ENCODE measurements at regions not wholly inside any gene's neighbourhood (a gene's known extent, or its start where the extent isn't known, plus 50 kb on each side); places are given as distances from the start of the nearest gene placed in this dataset.
"Not testable (repeated sequence)": the region's sequence is repeated elsewhere in the genome, so short reads cannot be mapped to it uniquely, and the experiment has no call there.

GRCh38 chr4:144384408-144384807 is 243.9 kb upstream of the GYPA start:
- FAIRE-seq: no peak

GRCh38 chr4:144399927-144400326 is 246.0 kb upstream of the HHIP start:
- FAIRE-seq: no peak

- FAIRE-seq: no peak
Observed at GRCh38 chr4:144402176-144402575, 243.8 kb upstream of the HHIP start.

- FAIRE-seq: no peak
Observed at GRCh38 chr4:144402999-144403398, 243.0 kb upstream of the HHIP start.

GRCh38 chr4:144403893-144404292 is 242.1 kb upstream of the HHIP start:
- no peak for FAIRE-seq

- no peak for FAIRE-seq
Observed at GRCh38 chr4:144409525-144409924, 236.4 kb upstream of the HHIP start.

GRCh38 chr4:144410230-144410783 is 235.6 kb upstream of the HHIP start:
- FAIRE-seq: no peak

GRCh38 chr4:144411119-144411518 is 234.8 kb upstream of the HHIP start:
- FAIRE-seq: no peak

GRCh38 chr4:144411700-144412099 is 234.3 kb upstream of the HHIP start:
- no peak for FAIRE-seq

GRCh38 chr4:144421056-144421455 is 224.9 kb upstream of the HHIP start:
- no peak for FAIRE-seq

- FAIRE-seq: no peak
Observed at GRCh38 chr4:144421839-144422565, 224.0 kb upstream of the HHIP start.

- FAIRE-seq: no peak
Observed at GRCh38 chr4:144423930-144424329, 222.0 kb upstream of the HHIP start.

- not testable (repeated sequence) for FAIRE-seq
Observed at GRCh38 chr4:144426023-144426422, 219.9 kb upstream of the HHIP start.

- FAIRE-seq: no peak
Observed at GRCh38 chr4:144442713-144443112, 203.2 kb upstream of the HHIP start.

GRCh38 chr4:144449611-144450010 is 196.3 kb upstream of the HHIP start:
- no peak for FAIRE-seq

- FAIRE-seq: no peak
Observed at GRCh38 chr4:144450526-144450925, 195.4 kb upstream of the HHIP start.

- FAIRE-seq: no peak
Observed at GRCh38 chr4:144451766-144452450, 194.0 kb upstream of the HHIP start.

- FAIRE-seq: no peak
Observed at GRCh38 chr4:144456196-144456595, 189.8 kb upstream of the HHIP start.

GRCh38 chr4:144461906-144462305 is 184.1 kb upstream of the HHIP start:
- FAIRE-seq: no peak

GRCh38 chr4:144463236-144463635 is 182.7 kb upstream of the HHIP start:
- no peak for FAIRE-seq

- no peak for FAIRE-seq
Observed at GRCh38 chr4:144463896-144464295, 182.1 kb upstream of the HHIP start.

GRCh38 chr4:144465546-144465945 is 180.4 kb upstream of the HHIP start:
- no peak for FAIRE-seq

GRCh38 chr4:144480068-144480467 is 165.9 kb upstream of the HHIP start:
- FAIRE-seq: no peak

GRCh38 chr4:144489831-144490230 is 156.1 kb upstream of the HHIP start:
- FAIRE-seq: no peak

Measured in endometrium (tissue), 2 donors.